H1 (cell line): ENCODE measurements at regions not wholly inside any gene's neighbourhood (a gene's known extent, or its start where the extent isn't known, plus 50 kb on each side); places are given as distances from the start of the nearest gene placed in this dataset.

Source experiments
- CTCF ChIA-PET: fragments of 300-600 bp; sonication (Branson Sonifier 250); formaldehyde crosslinking; loops from one replicate; lab custom pipeline; 2021; ENCODE audit not compliant: partially characterized antibody; lab: Charles Lee
- POLR2A ChIA-PET: fragments of 300-600 bp; sonication (Branson Sonifier 250); formaldehyde crosslinking; loops from one replicate; lab custom pipeline; 2021; ENCODE audit warnings: inconsistent platforms; ENCODE audit not compliant: partially characterized antibody; lab: Charles Lee
- DNase-seq, 2 experiments: peaks; one replicate each; pipeline versions ENCODE4 v3.0.0 to v3.0.0-alpha.2; 2010 to 2022; ENCODE audit warnings: low spot score in 2 of 2, low read depth in 1 of 2, mixed read lengths in 1 of 2
- FAIRE-seq: peaks from 2 replicates; lab custom pipeline; 2011; peaks lifted over from hg19 to GRCh38; lab: Jason Lieb, UNC
- H2AFZ ChIP-seq: 2 replicates; pipeline ENCODE4 v1.8.1; 2012; ENCODE audit warnings: low read length, inconsistent platforms
- H2AK5ac ChIP-seq: 2 replicates; pipeline ENCODE4 v1.6.1; 2013; ENCODE audit warnings: low read depth, low read length
- H2BK120ac ChIP-seq: replicated peaks from 2 replicates; pipeline ENCODE3; 2013; ENCODE audit warnings: low read depth, low read length, inconsistent platforms
- H2BK12ac ChIP-seq: 2 replicates; pipeline ENCODE4 v1.6.1; 2013; ENCODE audit warnings: low read depth, low read length
- H2BK15ac ChIP-seq: 2 replicates; pipeline ENCODE4 v1.6.1; 2013; ENCODE audit warnings: low read length
- H2BK20ac ChIP-seq: 2 replicates; pipeline ENCODE4 v1.6.1; 2013; ENCODE audit warnings: low read length
- H2BK5ac ChIP-seq: 2 replicates; pipeline ENCODE4 v1.6.1; 2013; ENCODE audit warnings: low read depth, low read length
- H3K14ac ChIP-seq: 2 replicates; pipeline ENCODE4 v1.6.1; 2013; ENCODE audit warnings: inconsistent platforms; ENCODE audit not compliant: insufficient read length
- H3K18ac ChIP-seq: 2 replicates; pipeline ENCODE4 v1.6.1; 2013; ENCODE audit warnings: low read length; ENCODE audit errors: extremely low read depth
- H3K23ac ChIP-seq: 2 replicates; pipeline ENCODE4 v1.6.1; 2013; ENCODE audit warnings: inconsistent platforms; ENCODE audit not compliant: insufficient read length
- H3K23me2 ChIP-seq: 2 replicates; pipeline ENCODE4 v1.6.1; 2013; ENCODE audit warnings: low read depth, low read length
- H3K27ac ChIP-seq: 2 replicates; pipeline ENCODE4 v1.6.1; 2011; ENCODE audit warnings: low read depth, low read length, inconsistent platforms
- H3K27me3 ChIP-seq, 4 experiments: replicated peaks in 1 of 4; 1 replicate in 1 of 4; 2 replicates in 3 of 4; pipeline versions ENCODE4 v1.6.1 to v1.8.1; 2011 to 2013; ENCODE audit warnings: low read length in 3 of 4, mild to moderate bottlenecking in 3 of 4, inconsistent platforms in 2 of 4, mixed read lengths in 2 of 4, moderate library complexity in 1 of 4; ENCODE audit not compliant: control insufficient read depth in 3 of 4, insufficient read depth in 3 of 4; ENCODE audit errors: extremely low read depth in 1 of 4
- H3K36me3 ChIP-seq, 4 experiments: 2 replicates each; pipeline versions ENCODE4 v1.6.1 to v1.8.1; 2011 to 2013; ENCODE audit warnings: mild to moderate bottlenecking in 4 of 4, low read length in 3 of 4, moderate library complexity in 2 of 4, control low read depth in 1 of 4, inconsistent platforms in 1 of 4; ENCODE audit not compliant: insufficient read depth in 4 of 4, control insufficient read depth in 2 of 4
- H3K4ac ChIP-seq: replicated peaks from 2 replicates; pipeline ENCODE3; 2013; ENCODE audit warnings: low read length, low read depth, mixed read lengths, inconsistent platforms; ENCODE audit not compliant: insufficient read length
- H3K4me1 ChIP-seq, 4 experiments: replicated peaks in 1 of 4; 1 replicate in 1 of 4; 2 replicates in 3 of 4; pipeline versions ENCODE4 v1.6.1 to v1.8.1; 2011 to 2013; ENCODE audit warnings: low read length in 3 of 4, inconsistent platforms in 2 of 4, mixed read lengths in 1 of 4; ENCODE audit not compliant: insufficient read depth in 4 of 4, control insufficient read depth in 3 of 4
- H3K4me2 ChIP-seq, 2 experiments: 2 replicates each; pipeline versions ENCODE4 v1.6.1 to v1.8.1; 2011 to 2013; ENCODE audit warnings: low read depth in 2 of 2, low read length in 2 of 2, control low read depth in 1 of 2, inconsistent platforms in 1 of 2, mild to moderate bottlenecking in 1 of 2; ENCODE audit not compliant: insufficient read depth in 1 of 2
- H3K4me3 ChIP-seq, 4 experiments: fragments of 200-600, 300-600 bp in 1 of 4; sonication (generic), shearing (Covaris generic), sonication (Bioruptor Twin) in 1 of 4; 2 replicates each; pipeline versions ENCODE4 v1.5.1 to v1.8.1; 2011 to 2016; ENCODE audit warnings: low read length in 4 of 4, low read depth in 3 of 4, control low read depth in 2 of 4, inconsistent platforms in 2 of 4, mild to moderate bottlenecking in 2 of 4, mixed read lengths in 1 of 4, moderate library complexity in 1 of 4; ENCODE audit not compliant: insufficient read depth in 2 of 4; ENCODE audit errors: extremely low read depth in 1 of 4
- H3K56ac ChIP-seq: replicated peaks from 2 replicates; pipeline ENCODE3; 2013; ENCODE audit warnings: low read depth, mild to moderate bottlenecking, mixed read lengths, low read length, inconsistent platforms; ENCODE audit not compliant: insufficient read length
- H3K79me1 ChIP-seq: 2 replicates; pipeline ENCODE4 v1.6.1; 2013; ENCODE audit warnings: low read depth, low read length, control low read depth
- H3K79me2 ChIP-seq, 2 experiments: 2 replicates each; pipeline versions ENCODE4 v1.6.1 to v1.8.1; 2012 to 2013; ENCODE audit warnings: low read length in 2 of 2, mild to moderate bottlenecking in 2 of 2, inconsistent platforms in 1 of 2; ENCODE audit not compliant: insufficient read depth in 2 of 2, control insufficient read depth in 1 of 2
- H3K9ac ChIP-seq, 4 experiments: replicated peaks in 1 of 4; 1 replicate in 1 of 4; 2 replicates in 3 of 4; pipeline versions ENCODE4 v1.6.1 to v1.8.1; 2011 to 2013; ENCODE audit warnings: low read depth in 3 of 4, low read length in 3 of 4, control low read depth in 2 of 4, mild to moderate bottlenecking in 2 of 4, moderate library complexity in 2 of 4, inconsistent platforms in 1 of 4; ENCODE audit errors: extremely low read depth in 1 of 4
- H3K9me3 ChIP-seq, 2 experiments: 2 replicates each; pipeline versions ENCODE4 v1.6.1 to v1.8.1; 2012 to 2013; ENCODE audit warnings: mild to moderate bottlenecking in 2 of 2, moderate library complexity in 2 of 2, control low read depth in 1 of 2, inconsistent platforms in 1 of 2, low read depth in 1 of 2, low read length in 1 of 2, mixed read lengths in 1 of 2; ENCODE audit not compliant: insufficient read depth in 2 of 2
- H4K20me1 ChIP-seq, 2 experiments: replicated peaks in 1 of 2; 2 replicates each; pipeline versions ENCODE3 to v1.8.1; 2011 to 2013; ENCODE audit warnings: inconsistent platforms in 2 of 2, low read length in 2 of 2, mild to moderate bottlenecking in 1 of 2; ENCODE audit not compliant: insufficient read depth in 2 of 2, control insufficient read depth in 1 of 2
- H4K5ac ChIP-seq: 2 replicates; pipeline ENCODE4 v1.6.1; 2013; ENCODE audit warnings: low read length, low read depth, mixed read lengths, inconsistent platforms; ENCODE audit not compliant: insufficient read length
- H4K8ac ChIP-seq: 2 replicates; pipeline ENCODE4 v1.8.0; 2013; ENCODE audit warnings: mild to moderate bottlenecking, moderate library complexity, low read length, inconsistent platforms; ENCODE audit not compliant: insufficient read depth; ENCODE audit errors: extremely low read depth
- H4K91ac ChIP-seq: replicated peaks from 2 replicates; pipeline ENCODE3; 2013; ENCODE audit warnings: low read length, mixed read lengths, inconsistent platforms; ENCODE audit not compliant: insufficient read length
- HDAC2 ChIP-seq, 2 experiments: fragments of 300-600 bp in 1 of 2; sonication (generic) in 1 of 2; IDR thresholded peaks; 2 replicates each; pipeline ENCODE4 v1.6.1; 2011 to 2012; ENCODE audit warnings: low read depth in 2 of 2, low read length in 2 of 2, mild to moderate bottlenecking in 2 of 2, moderate library complexity in 2 of 2, borderline replicate concordance in 1 of 2, inconsistent platforms in 1 of 2
- RAD21 ChIP-seq, 2 experiments: IDR thresholded peaks in 1 of 2; conservative IDR thresholded peaks in 1 of 2; 2 replicates each; pipeline ENCODE4 v1.6.1; 2011; ENCODE audit warnings: low read depth in 2 of 2, low read length in 2 of 2, improper control_type of control experiment in 1 of 2, inconsistent platforms in 1 of 2, mild to moderate bottlenecking in 1 of 2, moderate library complexity in 1 of 2
- YY1 ChIP-seq: IDR thresholded peaks from 2 replicates; pipeline ENCODE4 v1.6.1; 2011; ENCODE audit warnings: low read depth, mild to moderate bottlenecking, low read length
- WGBS, 2 experiments: shearing (Covaris generic) in 1 of 2; methylation state at CpG; one replicate each; pipeline versions ENCODE4 v1.1.6 to v1.1.7; 2013 to 2015; ENCODE audit warnings: low lambda C conversion rate in 2 of 2, mixed read lengths in 2 of 2, inconsistent platforms in 1 of 2, low coverage in 1 of 2, missing lambda C conversion rate in 1 of 2; ENCODE audit not compliant: insufficient replicate concordance in 2 of 2, insufficient coverage in 1 of 2, insufficient read length in 1 of 2; ENCODE audit errors: extremely low coverage in 1 of 2, missing lambda C conversion rate in 1 of 2; 5-methylcytosine and 5-hydroxymethylcytosine counted together
- TF ChIP-seq, protein P1 (sequence below), 3 experiments: IDR thresholded peaks; 1 replicate in 2 of 3; 2 replicates in 1 of 3; pipeline versions ENCODE4 v1.5.1 to v1.6.1; 2011; ENCODE audit warnings: low read length in 3 of 3, mild to moderate bottlenecking in 3 of 3, inconsistent platforms in 2 of 3, low read depth in 1 of 3, moderate library complexity in 1 of 3; ENCODE audit not compliant: insufficient read depth in 1 of 3; ENCODE audit errors: control extremely low read depth in 1 of 3

DNA sequence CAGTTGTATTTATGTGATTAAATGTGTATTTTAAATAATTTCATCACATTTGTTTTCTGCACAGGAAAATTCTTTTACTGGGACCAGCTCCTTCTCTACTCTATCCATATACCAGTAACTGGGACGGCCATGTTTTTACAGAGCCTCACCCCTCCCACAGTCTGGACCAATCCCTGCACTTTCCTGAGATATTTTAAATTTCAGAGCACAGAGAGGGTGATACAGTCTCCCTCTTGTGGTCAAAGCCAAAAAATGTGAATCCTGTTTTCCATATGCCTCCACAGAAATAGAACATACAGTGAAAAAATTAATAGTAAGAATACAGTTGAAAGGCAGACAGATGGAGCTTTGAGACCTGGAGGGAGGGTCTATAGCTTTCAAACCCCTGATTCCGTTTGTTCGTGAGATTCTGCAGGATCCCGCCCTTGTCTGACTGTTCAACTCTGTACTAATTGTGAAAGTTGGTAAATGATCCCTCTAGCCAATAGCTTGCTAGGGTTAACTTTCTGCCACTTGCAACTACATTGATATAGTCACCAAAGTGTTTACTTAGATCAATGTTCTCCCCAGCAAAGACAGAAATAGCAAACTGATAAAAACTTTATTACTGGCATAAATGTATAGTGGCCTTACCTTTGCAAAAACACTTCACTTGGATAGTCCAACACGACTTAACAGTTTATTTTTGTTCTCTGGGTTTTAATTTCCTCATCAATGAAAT, 172.2 kb downstream of the PPARGC1A start:
- H3K9ac ChIP-seq, result no peak overlapping the region
- H2BK20ac ChIP-seq, result no peak overlapping the region
- H3K36me3 ChIP-seq, result no peaks in the 10 kb centered on the region
- H3K9me3 ChIP-seq, result no peaks in the 10 kb centered on the region
- H3K4me2 ChIP-seq, result no peak overlapping the region
- no peak overlapping the region for H3K14ac ChIP-seq
- no peaks in the 10 kb centered on the region for H3K79me1 ChIP-seq
- FAIRE-seq, result no peak
- no peak for DNase-seq
- no peak overlapping the region for H4K91ac ChIP-seq
- H2BK12ac ChIP-seq, result no peak overlapping the region
- no peak overlapping the region for H4K8ac ChIP-seq
- no peak overlapping the region for H3K27ac ChIP-seq
- no peaks in the 10 kb centered on the region for H3K27me3 ChIP-seq
- no peak for TF ChIP-seq HDAC2 (IDR thresholded peaks at IDR 0.05; ENCODE audit: borderline replicate concordance in 1 of 2, low read depth in 2 of 2, low read length in 2 of 2)
- TF ChIP-seq RAD21 (IDR thresholded peaks at IDR 0.05 in 1 of 2, conservative IDR thresholded peaks at IDR 0.05 in 1 of 2; ENCODE audit: low read depth in 2 of 2, low read length in 2 of 2), result peak; percentile 47 to 48
- TF ChIP-seq, protein P1, sequence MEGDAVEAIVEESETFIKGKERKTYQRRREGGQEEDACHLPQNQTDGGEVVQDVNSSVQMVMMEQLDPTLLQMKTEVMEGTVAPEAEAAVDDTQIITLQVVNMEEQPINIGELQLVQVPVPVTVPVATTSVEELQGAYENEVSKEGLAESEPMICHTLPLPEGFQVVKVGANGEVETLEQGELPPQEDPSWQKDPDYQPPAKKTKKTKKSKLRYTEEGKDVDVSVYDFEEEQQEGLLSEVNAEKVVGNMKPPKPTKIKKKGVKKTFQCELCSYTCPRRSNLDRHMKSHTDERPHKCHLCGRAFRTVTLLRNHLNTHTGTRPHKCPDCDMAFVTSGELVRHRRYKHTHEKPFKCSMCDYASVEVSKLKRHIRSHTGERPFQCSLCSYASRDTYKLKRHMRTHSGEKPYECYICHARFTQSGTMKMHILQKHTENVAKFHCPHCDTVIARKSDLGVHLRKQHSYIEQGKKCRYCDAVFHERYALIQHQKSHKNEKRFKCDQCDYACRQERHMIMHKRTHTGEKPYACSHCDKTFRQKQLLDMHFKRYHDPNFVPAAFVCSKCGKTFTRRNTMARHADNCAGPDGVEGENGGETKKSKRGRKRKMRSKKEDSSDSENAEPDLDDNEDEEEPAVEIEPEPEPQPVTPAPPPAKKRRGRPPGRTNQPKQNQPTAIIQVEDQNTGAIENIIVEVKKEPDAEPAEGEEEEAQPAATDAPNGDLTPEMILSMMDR (IDR thresholded peaks at IDR 0.05; ENCODE audit: control extremely low read depth in 1 of 3, insufficient read depth in 1 of 3, low read depth in 1 of 3, low read length in 3 of 3), result peak in 2 of 3 experiments; percentile 40 to 41; a peak in 3 of 4 replicates
- TF ChIP-seq YY1, result peak; percentile 77
- TF ChIP-seq, all 59 proteins: peak for 3
- no peak overlapping the region for H2BK120ac ChIP-seq
- no peak overlapping the region for H2BK15ac ChIP-seq
- H2AK5ac ChIP-seq, result no peak overlapping the region
- ChIA-PET CTCF (interaction anchor here (0.6 to 5.3 kb wide), 21 partner anchors 9 to 751 kb away, joined by 3 to 22 read pairs (median 3); no protein-coding TSS in a partner anchor), POLR2A (no interaction called here)
- H3K4me3 ChIP-seq, result no peak overlapping the region
- H3K4me1 ChIP-seq, result no peaks in the 10 kb centered on the region
- no peak overlapping the region for H4K5ac ChIP-seq
- no peaks in the 10 kb centered on the region for H4K20me1 ChIP-seq
- H3K23me2 ChIP-seq, result no peaks in the 10 kb centered on the region
- H3K18ac ChIP-seq, result no peak overlapping the region
- no peak overlapping the region for H3K56ac ChIP-seq
- H2AFZ ChIP-seq, result no peak overlapping the region
- no peak overlapping the region for H2BK5ac ChIP-seq
- no peaks in the 10 kb centered on the region for H3K79me2 ChIP-seq
- no peak overlapping the region for H3K23ac ChIP-seq
- no peak overlapping the region for H3K4ac ChIP-seq
- WGBS, 2 experiments, result 85% methylated on average over 5 of the region's 5 CpGs; no CpG with 5 or more reads in 1 of the 2 experiments
